ENCODE measurements at regions not wholly inside any gene's neighbourhood (a gene's known extent, or its start where the extent isn't known, plus 50 kb on each side); places are given as distances from the start of the nearest gene placed in this dataset.
"Not testable (repeated sequence)": the region's sequence is repeated elsewhere in the genome, so short reads cannot be mapped to it uniquely, and the experiment has no call there.

- DNase-seq, result no peak
These were observed 212.9 kb downstream of the CYP26B1 start for GRCh38 chr2:71934595-71935261.

DNA sequence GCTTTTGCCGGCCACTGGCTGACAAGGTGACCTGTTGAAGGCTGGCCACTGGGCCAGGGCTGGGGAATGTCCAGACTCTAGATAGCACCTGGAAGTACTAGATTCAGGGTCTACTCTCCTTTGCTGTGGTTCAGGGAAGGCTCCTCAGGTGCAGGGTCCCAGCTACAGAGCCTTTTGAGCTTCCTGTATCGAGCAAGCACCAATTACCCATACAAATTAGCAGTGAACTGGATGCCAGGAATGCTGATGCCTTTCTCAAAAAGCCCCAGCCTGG, 213.4 kb downstream of the CYP26B1 start:
- no peak for DNase-seq

- DNase-seq, result peak; percentile 45
These were observed 214.0 kb downstream of the CYP26B1 start for GRCh38 chr2:71933467-71934319.

DNA sequence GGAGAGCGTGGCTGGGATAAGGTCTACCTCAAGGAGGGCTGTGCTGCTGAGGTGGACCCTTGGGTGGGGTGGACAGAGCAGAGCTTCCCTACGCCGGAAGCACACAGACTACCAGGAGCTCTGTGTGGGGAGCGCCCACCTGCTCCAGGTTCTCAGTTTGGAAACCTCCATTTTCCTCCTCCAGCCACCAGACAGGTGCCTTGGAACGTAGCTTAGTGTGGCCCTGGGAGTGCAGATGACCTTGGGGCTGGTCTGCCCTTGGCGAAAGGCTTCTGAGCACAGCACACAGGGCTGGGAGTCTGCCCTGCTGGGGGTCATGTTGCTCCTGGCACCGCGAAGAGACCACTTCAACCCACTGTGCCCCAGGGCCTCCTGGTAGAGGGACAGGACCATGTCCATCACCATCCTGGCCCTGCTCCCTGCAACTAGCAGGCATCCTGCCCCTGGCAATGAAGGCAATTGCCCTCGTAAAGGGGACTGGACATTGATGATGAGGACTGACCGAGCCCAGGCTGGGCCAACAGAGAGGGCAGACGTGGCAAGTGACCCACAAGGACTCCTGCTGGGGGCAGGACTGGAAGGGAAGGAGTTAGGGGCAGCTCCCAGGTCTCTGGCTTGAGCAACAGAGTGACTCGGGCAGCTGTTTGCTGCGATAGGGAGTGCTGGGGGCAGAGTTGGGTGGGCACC, 214.7 kb downstream of the CYP26B1 start:
- peak; percentile 51 for DNase-seq

GRCh38 chr2:71932037-71932779, 215.5 kb downstream of the CYP26B1 start:
- DNase-seq, result no peak

DNA sequence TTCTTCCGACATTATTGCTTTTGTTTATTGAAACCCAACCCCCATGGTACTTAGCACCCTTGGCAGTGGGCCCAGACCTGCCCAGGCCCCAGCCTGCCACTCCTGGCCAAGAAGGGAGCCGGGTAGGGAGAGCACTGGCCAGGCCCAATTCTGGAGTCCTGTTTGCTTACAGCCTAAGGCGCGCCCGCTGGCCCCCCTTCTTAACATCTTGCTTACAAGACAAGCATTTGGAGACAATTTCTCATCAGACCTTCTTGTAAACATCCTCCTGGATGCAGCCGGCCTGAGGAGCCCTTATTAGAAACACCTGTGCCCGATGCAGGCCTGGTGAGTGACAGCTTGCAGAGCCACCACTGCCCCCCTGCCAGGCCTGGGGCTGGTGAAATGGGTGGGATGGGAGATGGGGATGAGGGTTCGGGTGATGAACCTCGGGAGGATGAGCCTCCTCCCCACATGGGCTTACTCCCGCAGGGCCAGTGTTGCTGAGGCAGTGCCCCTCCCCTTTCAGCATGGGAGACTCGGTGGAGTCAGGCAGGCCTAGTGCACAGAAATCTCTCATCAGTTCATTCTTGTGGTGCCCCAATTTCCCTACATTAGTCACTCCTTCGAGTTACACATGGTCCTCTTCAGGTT, 217.5 kb downstream of the CYP26B1 start:
- DNase-seq, result no peak

DNA sequence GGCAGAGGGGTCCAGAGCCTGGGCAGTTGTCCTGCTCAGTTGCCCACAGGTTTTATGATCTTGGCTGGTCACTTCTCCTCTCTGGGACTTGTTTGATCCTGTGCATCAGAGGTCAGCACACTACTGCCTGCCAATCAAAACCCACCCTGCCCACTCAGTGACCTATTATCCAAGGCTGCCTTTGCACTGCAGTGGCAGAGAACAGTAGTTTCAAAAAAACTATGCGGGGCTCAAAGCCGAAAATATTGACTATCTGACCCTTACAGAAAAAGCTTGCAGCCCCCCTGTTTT, 218.2 kb downstream of the CYP26B1 start:
- no peak for DNase-seq

DNA sequence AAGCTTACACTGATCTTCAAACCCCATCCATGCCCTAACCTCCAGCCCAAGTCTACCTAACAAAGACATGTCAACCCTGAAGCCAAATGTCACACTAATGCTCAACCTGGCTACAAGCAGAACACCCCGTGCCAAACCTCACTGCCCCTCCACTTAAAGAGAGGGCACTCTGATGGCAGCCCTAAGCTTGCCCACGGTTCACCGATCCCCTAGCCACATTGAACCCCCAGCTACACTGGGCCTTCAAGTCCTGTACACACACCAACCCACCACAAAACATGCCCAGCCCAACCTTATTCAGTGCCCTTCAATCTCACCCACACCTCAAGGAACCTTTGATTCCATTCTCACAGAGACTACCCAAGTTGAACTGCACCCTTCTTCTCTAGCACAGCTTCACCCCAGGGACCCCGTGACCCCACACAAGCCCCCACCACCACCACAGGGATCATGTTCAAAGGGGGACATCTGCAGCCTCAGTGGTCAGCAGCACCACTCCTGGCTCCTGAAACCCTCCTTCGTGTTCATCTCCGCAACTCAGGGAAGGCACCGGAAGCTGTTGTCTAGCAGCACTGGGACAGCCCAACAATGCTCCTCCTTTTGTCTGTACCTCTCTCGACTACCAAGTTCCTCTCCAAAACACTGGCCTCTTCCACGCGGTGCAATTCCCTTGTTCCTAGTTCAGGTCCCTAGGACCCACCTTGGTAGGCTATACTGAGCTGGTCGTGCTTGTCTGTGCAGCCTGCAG, 218.8 kb downstream of the CYP26B1 start:
- DNase-seq, result no peak

DNA sequence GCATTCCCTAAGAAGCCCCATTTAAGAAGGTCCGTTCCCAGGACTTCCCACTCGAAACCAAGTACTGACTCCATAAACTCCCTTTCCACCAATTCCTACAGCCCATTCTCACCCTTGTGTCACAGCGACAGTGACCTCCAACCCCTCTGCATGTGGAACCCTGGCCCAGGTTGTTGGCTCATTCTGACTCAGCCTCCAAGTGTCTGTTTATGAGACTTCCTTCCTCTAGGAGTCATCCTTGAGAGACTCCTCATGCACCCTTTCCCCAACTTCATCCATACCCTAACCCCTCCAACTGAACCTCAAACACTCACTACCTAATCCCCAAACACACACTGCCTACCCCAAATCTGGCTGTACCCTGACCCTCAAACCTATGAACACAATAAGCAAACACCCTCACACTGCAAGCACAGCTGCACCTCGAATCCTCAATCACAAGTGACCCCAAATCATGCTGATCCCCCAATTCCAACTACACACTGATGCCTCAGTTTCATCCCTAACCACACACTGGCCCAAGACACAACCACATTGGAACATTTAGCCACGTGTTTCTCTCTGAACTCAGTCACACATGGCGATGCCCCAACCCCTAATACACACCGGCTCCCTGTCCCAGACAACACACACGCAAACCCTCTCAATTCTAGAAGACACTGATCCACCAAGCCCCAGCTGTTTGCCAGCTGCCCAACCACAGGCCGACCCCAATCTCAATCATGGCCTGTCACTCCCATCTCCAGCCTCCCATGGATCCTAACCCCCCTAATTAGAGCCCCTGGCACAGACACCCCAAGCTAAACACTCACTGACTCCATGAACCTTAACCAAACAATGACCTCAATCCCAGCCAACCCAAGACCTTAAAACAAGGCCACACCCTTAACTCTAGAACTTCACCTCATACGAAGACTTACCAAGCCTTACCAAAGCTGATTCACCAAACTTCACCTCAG, 219.6 kb downstream of the CYP26B1 start:
- no peak for DNase-seq

DNA sequence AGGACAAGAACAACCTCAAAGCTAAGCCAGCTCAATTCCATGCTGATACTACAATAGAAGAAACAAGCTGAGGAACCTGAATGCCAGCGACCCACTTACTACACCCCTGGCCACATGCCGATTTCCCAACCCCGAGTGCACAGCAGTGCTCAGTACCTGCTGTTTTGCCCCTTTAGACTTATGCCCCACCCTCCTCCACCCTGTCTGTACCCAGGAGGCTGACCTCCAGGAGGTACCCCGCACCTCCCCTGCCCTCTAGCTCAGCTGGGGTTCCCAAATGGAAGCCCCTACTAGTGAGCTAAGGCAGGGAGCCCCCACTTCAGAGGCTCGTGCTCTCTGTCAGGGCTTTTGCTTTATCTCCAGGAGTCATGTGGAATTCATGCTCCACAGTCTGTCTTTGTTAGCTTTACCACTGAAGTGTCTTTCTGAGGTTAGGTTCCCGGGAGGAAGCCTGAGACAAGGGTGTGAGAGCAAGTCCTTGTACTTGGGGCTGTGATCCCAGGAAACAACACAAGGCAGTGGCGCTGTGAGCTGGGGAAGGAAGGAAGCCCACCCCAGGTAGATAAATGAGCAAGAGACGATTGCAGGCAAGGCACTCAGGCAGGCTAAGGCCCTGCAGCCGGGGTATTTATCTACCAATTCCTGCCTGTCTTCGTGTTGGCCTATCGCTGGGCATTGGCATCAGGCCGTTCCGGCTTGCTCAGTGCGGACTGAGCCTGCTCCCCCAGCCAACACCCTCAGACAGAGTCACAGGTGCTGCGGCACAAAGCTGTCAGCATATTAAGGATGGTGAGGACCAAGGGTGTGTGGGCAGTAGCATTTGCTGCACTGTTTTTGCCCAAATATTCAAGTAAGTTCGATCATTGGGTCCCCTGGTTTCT, 220.5 kb downstream of the CYP26B1 start:
- no peak for DNase-seq

DNA sequence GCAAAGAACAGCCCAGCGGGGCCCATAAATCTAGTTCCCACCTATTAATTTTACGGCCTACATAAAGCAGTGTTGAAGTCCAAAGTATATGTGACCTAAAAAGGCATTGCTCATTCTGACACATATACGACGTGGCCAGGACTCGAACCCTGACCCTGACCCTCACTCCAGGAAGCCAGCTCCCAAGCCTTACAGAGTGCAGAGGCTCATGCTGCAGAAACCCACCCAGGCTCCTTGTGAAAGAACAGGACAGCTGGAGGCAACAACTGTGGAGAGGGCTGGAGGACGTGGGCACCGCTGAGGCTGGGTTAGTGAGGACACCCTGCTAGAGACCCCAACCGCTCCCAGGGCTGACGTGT, 221.6 kb downstream of the CYP26B1 start:
- DNase-seq, result no peak

- DNase-seq, result no peak
These were observed 222.2 kb downstream of the CYP26B1 start for GRCh38 chr2:71925268-71926088.

GRCh38 chr2:71923887-71924533, 223.7 kb downstream of the CYP26B1 start:
- DNase-seq, result peak; percentile 79

DNA sequence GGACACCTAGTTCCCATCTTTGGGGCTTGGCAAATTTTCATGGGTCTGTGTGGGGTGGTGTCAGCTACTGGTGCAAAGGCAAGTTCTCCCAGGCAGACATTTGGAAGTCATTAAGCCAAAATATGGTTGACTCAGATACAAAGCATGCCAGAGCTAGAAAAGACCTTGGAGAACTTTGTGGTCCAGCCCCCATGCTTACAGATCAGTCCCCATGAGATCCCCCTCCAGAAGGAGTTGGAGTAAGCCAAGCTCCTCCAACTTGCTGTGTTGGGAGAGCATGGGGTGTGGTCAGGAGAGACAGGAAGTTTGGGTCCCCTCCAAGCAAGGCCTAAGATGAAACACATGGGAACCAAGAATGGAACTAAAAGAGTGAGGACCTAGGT, 224.5 kb downstream of the CYP26B1 start:
- no peak for DNase-seq

DNA sequence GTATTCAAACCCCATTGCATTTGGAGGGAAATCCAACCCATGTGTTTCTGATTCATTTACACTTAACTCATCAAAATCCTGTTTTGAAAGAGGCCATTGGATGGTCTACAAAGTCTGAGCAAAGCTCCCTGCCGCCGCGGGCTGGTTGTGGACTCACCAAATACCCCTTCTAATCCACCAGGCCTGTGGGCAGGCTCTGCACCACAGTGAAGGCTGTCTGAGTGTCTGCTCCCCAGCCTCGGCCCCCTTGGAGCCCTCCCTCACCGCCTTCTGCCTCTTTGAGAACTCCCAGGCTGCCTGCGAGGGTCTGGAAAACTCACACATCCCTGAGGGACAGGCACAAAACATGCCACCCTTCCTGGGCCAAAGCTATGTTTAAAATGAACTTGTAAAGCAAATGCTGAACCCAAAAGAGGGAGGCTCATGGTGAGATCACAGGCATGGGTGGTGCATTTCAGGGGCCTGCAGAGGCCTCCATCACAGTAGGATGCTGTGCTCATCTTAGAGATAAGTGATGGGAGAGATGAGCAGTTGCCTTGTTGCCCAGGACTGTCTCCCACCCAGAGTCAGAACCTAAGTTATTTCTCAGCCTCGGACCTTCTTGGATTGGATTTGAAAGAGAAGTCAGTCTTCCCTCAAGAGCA, 225.0 kb downstream of the CYP26B1 start:
- peak; percentile 37 for DNase-seq

GRCh38 chr2:71922091-71922490, 225.6 kb downstream of the CYP26B1 start:
- peak; percentile 60 for DNase-seq

DNA sequence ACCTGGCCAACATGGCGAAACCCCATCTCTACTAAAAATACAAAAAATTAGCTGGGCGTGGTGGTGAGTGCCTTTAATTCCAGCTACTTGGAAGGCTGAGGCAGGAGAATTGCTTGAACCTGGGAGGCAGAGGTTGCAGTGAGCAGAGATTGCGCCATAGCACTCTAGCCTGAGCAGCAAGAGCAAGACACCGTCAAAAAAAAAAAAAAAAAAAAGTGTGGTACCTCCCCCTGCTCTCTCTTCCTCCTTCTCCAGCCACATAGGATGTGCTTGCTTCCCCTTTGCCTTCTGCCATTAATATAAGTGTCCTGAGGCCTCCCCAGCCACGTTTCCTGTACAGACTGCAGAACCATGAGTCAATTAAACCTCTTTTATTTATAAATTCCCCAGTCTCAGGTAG, 226.8 kb downstream of the CYP26B1 start:
- not testable (repeated sequence) for DNase-seq

DNA sequence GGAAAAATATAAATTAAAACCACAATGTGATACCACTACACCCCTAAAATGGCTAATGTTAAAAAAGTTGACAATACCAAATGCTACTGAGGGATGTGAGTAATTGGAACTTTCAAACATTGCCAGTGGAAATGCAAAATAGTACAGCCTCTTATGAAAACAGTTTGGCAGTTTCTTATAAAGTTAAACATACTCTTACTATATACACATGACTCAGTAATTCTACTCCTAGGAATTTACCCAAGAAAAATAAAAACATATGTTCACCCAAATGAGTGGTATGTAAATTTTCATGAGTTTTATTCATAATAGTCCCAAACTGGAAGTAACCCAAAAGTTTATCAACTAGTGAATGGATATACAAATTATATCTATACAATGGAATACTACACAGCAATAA, 228.0 kb downstream of the CYP26B1 start:
- DNase-seq, result no peak

All from activated effector memory CD4-positive, alpha-beta T cell treated with anti-CD3 and anti-CD28 coated beads, Interleukin-2, amount 50 U/mL, for 16 hours (primary cell).